OCI-LY3 (cell line): ENCODE measurements at regions not wholly inside any gene's neighbourhood (a gene's known extent, or its start where the extent isn't known, plus 50 kb on each side); places are given as distances from the start of the nearest gene placed in this dataset.

Experiments used
- EZH2phosphoT487 ChIP-seq: fragments of 200-600 bp; shearing (Covaris generic); IDR thresholded peaks from 2 replicates; pipeline ENCODE4 v1.6.1; 2018; ENCODE audit warnings: antibody characterized with exemption, mixed run types, low read depth
- TF ChIP-seq, protein P1 (sequence below): fragments of 200-600, 300-600 bp; sonication (generic); IDR thresholded peaks from 2 replicates; pipeline ENCODE4 v1.5.1; 2014; ENCODE audit warnings: antibody characterized with exemption, low read length, low read depth

DNA sequence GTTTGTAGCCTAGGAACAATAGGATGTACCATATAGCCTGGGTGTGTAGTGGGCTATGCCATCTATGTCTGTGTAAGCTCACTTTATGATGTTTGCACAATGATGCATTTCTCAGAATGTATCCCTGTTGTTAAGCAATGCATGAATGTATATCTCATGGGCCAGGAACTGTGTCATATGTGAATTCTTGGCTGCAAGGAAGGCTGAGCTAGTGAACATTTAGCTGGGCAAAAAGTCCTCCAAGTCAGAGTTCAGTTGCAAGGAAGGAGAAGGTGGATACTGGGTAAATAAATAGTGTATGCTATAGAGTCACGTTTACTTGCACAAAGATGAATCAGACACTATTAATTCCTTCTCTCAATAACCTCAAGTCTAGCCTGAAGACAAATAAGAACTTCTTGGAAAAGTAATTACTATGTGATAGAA lies 136.1 kb downstream of the EHF start:
- TF ChIP-seq EZH2phosphoT487: no peak
- TF ChIP-seq, protein P1, sequence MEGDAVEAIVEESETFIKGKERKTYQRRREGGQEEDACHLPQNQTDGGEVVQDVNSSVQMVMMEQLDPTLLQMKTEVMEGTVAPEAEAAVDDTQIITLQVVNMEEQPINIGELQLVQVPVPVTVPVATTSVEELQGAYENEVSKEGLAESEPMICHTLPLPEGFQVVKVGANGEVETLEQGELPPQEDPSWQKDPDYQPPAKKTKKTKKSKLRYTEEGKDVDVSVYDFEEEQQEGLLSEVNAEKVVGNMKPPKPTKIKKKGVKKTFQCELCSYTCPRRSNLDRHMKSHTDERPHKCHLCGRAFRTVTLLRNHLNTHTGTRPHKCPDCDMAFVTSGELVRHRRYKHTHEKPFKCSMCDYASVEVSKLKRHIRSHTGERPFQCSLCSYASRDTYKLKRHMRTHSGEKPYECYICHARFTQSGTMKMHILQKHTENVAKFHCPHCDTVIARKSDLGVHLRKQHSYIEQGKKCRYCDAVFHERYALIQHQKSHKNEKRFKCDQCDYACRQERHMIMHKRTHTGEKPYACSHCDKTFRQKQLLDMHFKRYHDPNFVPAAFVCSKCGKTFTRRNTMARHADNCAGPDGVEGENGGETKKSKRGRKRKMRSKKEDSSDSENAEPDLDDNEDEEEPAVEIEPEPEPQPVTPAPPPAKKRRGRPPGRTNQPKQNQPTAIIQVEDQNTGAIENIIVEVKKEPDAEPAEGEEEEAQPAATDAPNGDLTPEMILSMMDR: no peak
